ENCODE measurements at regions not wholly inside any gene's neighbourhood (a gene's known extent, or its start where the extent isn't known, plus 50 kb on each side); places are given as distances from the start of the nearest gene placed in this dataset.

DNA sequence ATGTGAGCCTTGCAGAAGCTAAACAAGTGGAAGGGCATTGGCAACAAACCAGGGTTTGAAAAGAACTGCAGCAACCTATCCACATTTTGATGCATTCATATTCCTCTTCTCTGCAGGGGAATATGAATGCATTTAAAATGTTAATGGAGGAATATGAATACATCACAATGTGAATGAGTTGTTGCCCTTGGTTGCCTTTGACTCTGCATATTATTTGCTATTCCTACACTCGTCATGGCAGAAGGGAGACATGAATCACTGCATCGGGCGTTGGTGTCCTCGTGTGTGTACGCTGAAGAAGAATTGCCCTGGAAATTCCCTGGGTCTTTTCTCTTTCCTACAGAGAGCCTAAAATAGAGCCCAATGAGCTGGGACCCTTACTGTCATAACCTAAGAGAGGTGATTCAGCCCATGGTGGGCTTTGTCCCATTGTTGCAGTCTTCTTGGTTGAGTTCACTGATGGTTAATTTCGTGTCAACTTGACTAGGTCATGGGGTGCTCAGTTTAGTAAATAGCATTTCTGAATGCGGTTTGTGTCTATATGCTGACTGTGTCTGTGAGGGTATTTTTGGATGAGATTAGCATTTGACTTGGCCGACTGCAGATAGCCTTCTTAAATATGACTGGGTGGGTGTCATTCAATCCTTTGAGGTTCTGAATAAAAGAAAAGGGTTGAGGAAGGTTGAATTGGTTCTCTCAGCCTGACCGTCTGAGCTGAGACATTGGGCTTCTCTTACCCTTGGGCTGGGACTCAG lies 1422.9 kb upstream of the TMEM132C start:
- FAIRE-seq: no peak
- H3K27me3 ChIP-seq (replicated peaks in 1 of 2; ENCODE audit: control insufficient read depth in 2 of 2, insufficient read depth in 2 of 2, low read length in 1 of 2): no peaks in the 10 kb centered on the region
- H3K4me1 ChIP-seq (ENCODE audit: control insufficient read depth, insufficient read depth, low read length): no peaks in the 10 kb centered on the region
- ChIA-PET CTCF (no interaction called here), POLR2A (no interaction called here), RAD21 (ENCODE audit: unreplicated experiment) (no interaction called here), SMC1A (ENCODE audit: uncharacterized antibody, unreplicated experiment) (no interaction called here)
- no peak overlapping the region for H3K9ac ChIP-seq (ENCODE audit: control insufficient read depth, insufficient read depth, low read length)
- BruUV-seq (replicated peaks): no TSS peak
- no peak; the same call in none of the 3 replicates for ATAC-seq
- no peaks in the 10 kb centered on the region for H3K9me3 ChIP-seq (replicated peaks; ENCODE audit: control insufficient read depth, insufficient read depth, low read length)
- WGBS (ENCODE audit: insufficient coverage, insufficient replicate concordance, low lambda C conversion rate, missing lambda C conversion rate): 5% methylated on average over 9 of the region's 9 CpGs
- TF ChIP-seq HCFC1 (IDR thresholded peaks at IDR 0.05; ENCODE audit: low read length) (no peak), ZBTB11 (CRISPR knock-in tag; IDR thresholded peaks at IDR 0.05) (no peak), MYC (IDR thresholded peaks at IDR 0.05; ENCODE audit: insufficient read depth, insufficient read length, insufficient replicate concordance, low read length, severe bottlenecking) (no peak), SMAD5 (IDR thresholded peaks at IDR 0.05; ENCODE audit: low read depth) (no peak), E2F4 (IDR thresholded peaks at IDR 0.05; ENCODE audit: low read depth, low read length) (no peak), DPF2 (IDR thresholded peaks at IDR 0.05) (no peak)
- H2AFZ ChIP-seq (ENCODE audit: control insufficient read depth, low read depth, low read length): no peak overlapping the region
- intact Hi-C loops (cut with micrococcal nuclease; ENCODE audit: unreplicated experiment): no loop called here
- H3K4me2 ChIP-seq (ENCODE audit: control insufficient read depth, insufficient read depth): no peak overlapping the region
- H3K79me2 ChIP-seq (ENCODE audit: control insufficient read depth, insufficient read depth, low read length): no peaks in the 10 kb centered on the region
- no peak overlapping the region for H3K27ac ChIP-seq (ENCODE audit: control insufficient read depth, insufficient read depth)
- no peaks in the 10 kb centered on the region for H4K20me1 ChIP-seq (ENCODE audit: control insufficient read depth, insufficient read depth)
- in situ Hi-C loops (cut with MboI): no loop called here
- no peaks in the 10 kb centered on the region for H3K36me3 ChIP-seq (ENCODE audit: control insufficient read depth in 2 of 2, insufficient read depth in 2 of 2, low read length in 1 of 2)
- no peak for DNase-seq (ENCODE audit: low read depth, low spot score)
- no peak overlapping the region for H3K4me3 ChIP-seq
